Osteocyte (in vitro differentiated cells): ENCODE measurements at regions not wholly inside any gene's neighbourhood (a gene's known extent, or its start where the extent isn't known, plus 50 kb on each side); places are given as distances from the start of the nearest gene placed in this dataset.

ENCODE experiments used
- DNase-seq: peaks from one replicate; pipeline ENCODE4 v3.0.0; 2021; ENCODE audit warnings: mixed read lengths; ENCODE audit not compliant: unreplicated experiment; ENCODE audit errors: extremely low spot score
- H3K27ac Mint-ChIP-seq: one replicate; pipeline ENCODE4 v1.8.0; 2021; ENCODE audit warnings: mild to moderate bottlenecking, mixed read lengths; ENCODE audit not compliant: unreplicated experiment
- H3K27me3 Mint-ChIP-seq: one replicate; pipeline ENCODE4 v1.8.0; 2021; ENCODE audit warnings: mixed read lengths; ENCODE audit not compliant: unreplicated experiment
- H3K36me3 Mint-ChIP-seq: one replicate; pipeline ENCODE4 v1.8.0; 2021; ENCODE audit warnings: mixed read lengths; ENCODE audit not compliant: unreplicated experiment
- H3K4me1 Mint-ChIP-seq: one replicate; pipeline ENCODE4 v1.8.0; 2021; ENCODE audit warnings: mixed read lengths; ENCODE audit not compliant: unreplicated experiment
- H3K4me3 Mint-ChIP-seq: one replicate; pipeline ENCODE4 v1.8.0; 2021; ENCODE audit warnings: mild to moderate bottlenecking, moderate library complexity, mixed read lengths; ENCODE audit not compliant: unreplicated experiment
- H3K9me3 Mint-ChIP-seq: one replicate; pipeline ENCODE4 v1.8.0; 2021; ENCODE audit warnings: mixed read lengths; ENCODE audit not compliant: unreplicated experiment
- CTCF ChIP-seq: fragments of 200-600 bp; sonication (generic); IDR thresholded peaks from 2 replicates; pipeline ENCODE4 v1.5.0; 2021; ENCODE audit warnings: antibody characterized with exemption, mild to moderate bottlenecking, moderate library complexity

- no peak overlapping the region for H3K4me3 Mint-ChIP-seq
- no peak for TF ChIP-seq CTCF
- no peak overlapping the region for H3K27ac Mint-ChIP-seq
- H3K9me3 Mint-ChIP-seq: peaks cover 6% of the 10 kb centered on the region
- H3K36me3 Mint-ChIP-seq: no peaks in the 10 kb centered on the region
- no peaks in the 10 kb centered on the region for H3K27me3 Mint-ChIP-seq
- DNase-seq: no peak
- peaks cover 21% of the 10 kb centered on the region for H3K4me1 Mint-ChIP-seq
Observed at GRCh38 chr3:34037260-34037659, 238.8 kb downstream of the PDCD6IP start.

GRCh38 chr3:34038131-34038530 lies 239.7 kb downstream of the PDCD6IP start:
- DNase-seq: no peak
- H3K27ac Mint-ChIP-seq: peak overlapping the region; percentile 36

GRCh38 chr3:34046154-34046553 lies 247.7 kb downstream of the PDCD6IP start:
- Mint-ChIP-seq H3K9me3 (peaks cover 9% of the 10 kb centered on the region), H3K4me1 (peaks cover 13% of the 10 kb centered on the region), H3K4me3 (no peak overlapping the region), H3K27ac (no peak overlapping the region), H3K27me3 (no peaks in the 10 kb centered on the region), H3K36me3 (peaks cover 2% of the 10 kb centered on the region)
- no peak for DNase-seq
- no peak for TF ChIP-seq CTCF

More at GRCh38 chr3:34038131-34038530, 239.7 kb downstream of the PDCD6IP start:
- no peaks in the 10 kb centered on the region for H3K27me3 Mint-ChIP-seq
- TF ChIP-seq CTCF: no peak
- peaks cover 4% of the 10 kb centered on the region for H3K9me3 Mint-ChIP-seq
- no peaks in the 10 kb centered on the region for H3K36me3 Mint-ChIP-seq
- H3K4me1 Mint-ChIP-seq: peaks cover 21% of the 10 kb centered on the region
- H3K4me3 Mint-ChIP-seq: no peak overlapping the region

- H3K4me1 Mint-ChIP-seq: peaks cover 24% of the 10 kb centered on the region
- H3K27me3 Mint-ChIP-seq: no peaks in the 10 kb centered on the region
- H3K4me3 Mint-ChIP-seq: no peak overlapping the region
- no peak for DNase-seq
- peaks cover 28% of the 10 kb centered on the region for H3K9me3 Mint-ChIP-seq
- H3K27ac Mint-ChIP-seq: no peak overlapping the region
- no peak for TF ChIP-seq CTCF
- H3K36me3 Mint-ChIP-seq: peaks cover 4% of the 10 kb centered on the region
Observed at GRCh38 chr3:34053626-34054025, 255.2 kb downstream of the PDCD6IP start.

- Mint-ChIP-seq H3K27me3 (no peaks in the 10 kb centered on the region), H3K4me3 (no peak overlapping the region), H3K36me3 (peaks cover 5% of the 10 kb centered on the region), H3K4me1 (peaks cover 21% of the 10 kb centered on the region), H3K27ac (peak overlapping the region; percentile 95), H3K9me3 (peaks cover 23% of the 10 kb centered on the region)
- TF ChIP-seq CTCF: no peak
- no peak for DNase-seq
Observed at GRCh38 chr3:34056181-34056910, 257.9 kb downstream of the PDCD6IP start.
